Activated CD8-positive, alpha-beta T cell treated with anti-CD3 and anti-CD28 coated beads for 36 hours (primary cell): ENCODE measurements at regions not wholly inside any gene's neighbourhood (a gene's known extent, or its start where the extent isn't known, plus 50 kb on each side); places are given as distances from the start of the nearest gene placed in this dataset.

Experiments
- ATAC-seq: fragments of 200-7000 bp; cut with Tn5 transposase; one replicate; pipeline ENCODE4 v1.10.0; 2021; ENCODE audit warnings: mild to moderate bottlenecking, moderate library complexity
- CTCF ChIA-PET: fragments of 350-600 bp; sonication (Branson Sonifier 250); formaldehyde crosslinking; loops from one replicate; lab custom pipeline; 2021; ENCODE audit warnings: antibody characterized with exemption; lab: Charles Lee
- POLR2A ChIA-PET: fragments of 350-600 bp; sonication (Branson Sonifier 250); formaldehyde crosslinking; loops from one replicate; lab custom pipeline; 2021; ENCODE audit warnings: antibody characterized with exemption; lab: Charles Lee
- DNase-seq: peaks from one replicate; pipeline ENCODE4 v3.0.0-alpha.2; 2020
- H3K27ac Mint-ChIP-seq: one replicate; pipeline ENCODE4 v1.8.0; 2021; ENCODE audit warnings: mild to moderate bottlenecking, mixed read lengths
- H3K27me3 Mint-ChIP-seq: one replicate; pipeline ENCODE4 v1.8.0; 2021; ENCODE audit warnings: mixed read lengths
- H3K36me3 Mint-ChIP-seq: one replicate; pipeline ENCODE4 v1.8.0; 2021; ENCODE audit warnings: low read depth, mixed read lengths
- H3K4me1 Mint-ChIP-seq: one replicate; pipeline ENCODE4 v1.8.0; 2021; ENCODE audit warnings: low read depth, mixed read lengths
- H3K4me3 Mint-ChIP-seq: one replicate; pipeline ENCODE4 v1.8.0; 2021; ENCODE audit warnings: mild to moderate bottlenecking, moderate library complexity, mixed read lengths
- H3K9me3 Mint-ChIP-seq: one replicate; pipeline ENCODE4 v1.8.0; 2021; ENCODE audit warnings: mixed read lengths
- intact Hi-C: fragments of 100-400 bp; cut with micrococcal nuclease; formaldehyde crosslinking; loops from one replicate; pipeline ENCODE4 v1.10.0; 2022
- TF ChIP-seq, protein P1 (sequence below): fragments of 200-600 bp; IDR thresholded peaks from one replicate; pipeline ENCODE4 v1.8.0; 2022; ENCODE audit warnings: antibody characterized with exemption, mild to moderate bottlenecking

DNA sequence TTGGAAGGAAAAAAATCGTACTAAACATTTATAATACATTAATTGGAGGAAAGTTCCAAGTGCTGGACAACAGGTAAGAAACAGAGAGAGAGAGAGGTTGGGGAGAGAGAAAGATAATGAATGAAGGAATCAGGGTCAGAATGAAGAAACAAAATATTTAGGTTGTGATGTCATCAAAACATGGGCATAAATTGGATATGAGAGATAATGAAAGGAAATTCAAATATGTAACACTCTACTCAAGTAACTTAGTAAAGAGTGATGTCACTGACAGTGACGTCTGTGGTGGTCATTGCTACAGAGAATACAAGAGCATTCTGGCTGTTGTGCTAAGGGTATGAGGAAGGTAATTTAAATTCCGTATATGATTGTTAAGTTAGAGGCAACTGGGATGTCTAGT, 543.4 kb upstream of the COX7C start:
- no peaks in the 10 kb centered on the region for H3K36me3 Mint-ChIP-seq
- H3K4me3 Mint-ChIP-seq: no peak overlapping the region
- ATAC-seq: no peak
- intact Hi-C loops: no loop called here
- no peak overlapping the region for H3K27ac Mint-ChIP-seq
- TF ChIP-seq, protein P1, sequence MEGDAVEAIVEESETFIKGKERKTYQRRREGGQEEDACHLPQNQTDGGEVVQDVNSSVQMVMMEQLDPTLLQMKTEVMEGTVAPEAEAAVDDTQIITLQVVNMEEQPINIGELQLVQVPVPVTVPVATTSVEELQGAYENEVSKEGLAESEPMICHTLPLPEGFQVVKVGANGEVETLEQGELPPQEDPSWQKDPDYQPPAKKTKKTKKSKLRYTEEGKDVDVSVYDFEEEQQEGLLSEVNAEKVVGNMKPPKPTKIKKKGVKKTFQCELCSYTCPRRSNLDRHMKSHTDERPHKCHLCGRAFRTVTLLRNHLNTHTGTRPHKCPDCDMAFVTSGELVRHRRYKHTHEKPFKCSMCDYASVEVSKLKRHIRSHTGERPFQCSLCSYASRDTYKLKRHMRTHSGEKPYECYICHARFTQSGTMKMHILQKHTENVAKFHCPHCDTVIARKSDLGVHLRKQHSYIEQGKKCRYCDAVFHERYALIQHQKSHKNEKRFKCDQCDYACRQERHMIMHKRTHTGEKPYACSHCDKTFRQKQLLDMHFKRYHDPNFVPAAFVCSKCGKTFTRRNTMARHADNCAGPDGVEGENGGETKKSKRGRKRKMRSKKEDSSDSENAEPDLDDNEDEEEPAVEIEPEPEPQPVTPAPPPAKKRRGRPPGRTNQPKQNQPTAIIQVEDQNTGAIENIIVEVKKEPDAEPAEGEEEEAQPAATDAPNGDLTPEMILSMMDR: no peak
- POLR2A ChIA-PET: no interaction called here
- peaks cover 4% of the 10 kb centered on the region for H3K9me3 Mint-ChIP-seq
- H3K27me3 Mint-ChIP-seq: no peaks in the 10 kb centered on the region
- H3K4me1 Mint-ChIP-seq: no peaks in the 10 kb centered on the region
- DNase-seq: no peak
- CTCF ChIA-PET: no interaction called here

GRCh38 chr5:86075139-86075538, 542.6 kb upstream of the COX7C start:
- Mint-ChIP-seq H3K27me3 (no peaks in the 10 kb centered on the region), H3K4me3 (no peak overlapping the region), H3K36me3 (no peaks in the 10 kb centered on the region), H3K4me1 (no peaks in the 10 kb centered on the region), H3K9me3 (peaks cover 7% of the 10 kb centered on the region), H3K27ac (no peak overlapping the region)
- intact Hi-C loops: no loop called here
- TF ChIP-seq, protein P1: no peak
- ChIA-PET POLR2A (no interaction called here), CTCF (no interaction called here)
- DNase-seq (no peak), ATAC-seq (no peak)

DNA sequence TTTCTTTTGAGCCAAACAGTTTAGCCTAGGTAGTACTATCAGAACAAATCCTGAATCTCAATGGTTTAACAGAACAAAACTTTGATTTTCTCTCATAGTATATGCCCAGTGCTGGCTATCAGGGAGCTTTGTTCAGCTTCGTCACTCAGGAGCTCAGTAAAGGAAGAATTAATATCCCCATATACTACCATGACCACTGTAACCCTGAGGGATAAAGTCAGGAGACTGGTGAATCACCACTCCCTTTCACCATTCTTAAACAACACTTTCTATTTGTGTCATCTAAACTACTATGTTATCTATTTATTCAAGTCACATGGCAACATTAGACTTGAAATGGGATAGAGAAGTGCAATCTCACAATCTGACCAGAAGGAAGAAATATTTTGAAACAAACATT, 522.6 kb upstream of the COX7C start:
- no peak for ATAC-seq
- intact Hi-C loops: no loop called here
- no peak for DNase-seq
- ChIA-PET POLR2A (no interaction called here), CTCF (no interaction called here)
- no peaks in the 10 kb centered on the region for H3K36me3 Mint-ChIP-seq
- H3K27me3 Mint-ChIP-seq: no peaks in the 10 kb centered on the region
- H3K9me3 Mint-ChIP-seq: no peaks in the 10 kb centered on the region
- no peak overlapping the region for H3K27ac Mint-ChIP-seq
- H3K4me3 Mint-ChIP-seq: no peak overlapping the region
- H3K4me1 Mint-ChIP-seq: no peaks in the 10 kb centered on the region
- TF ChIP-seq, protein P1: no peak

DNA sequence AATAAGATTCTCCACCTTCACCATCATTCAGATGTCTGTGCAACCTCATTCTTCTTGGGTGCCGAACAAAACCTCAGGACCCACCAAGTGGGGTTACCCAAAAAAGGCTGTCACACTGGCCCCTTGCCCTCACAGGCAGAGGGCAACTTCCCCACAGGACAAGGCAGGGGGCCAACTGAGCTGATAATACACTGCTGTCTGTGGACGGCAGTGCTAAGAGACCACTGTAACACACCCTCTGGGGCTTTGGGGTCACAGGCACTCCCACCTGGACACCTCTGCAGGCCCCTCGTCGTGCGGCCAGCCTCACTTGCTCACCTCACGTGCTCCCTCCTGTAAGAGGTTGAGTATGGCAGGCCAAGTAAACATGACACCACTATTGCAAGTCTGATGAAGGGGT, 515.8 kb upstream of the COX7C start:
- CTCF ChIA-PET: no interaction called here
- no peak overlapping the region for H3K27ac Mint-ChIP-seq
- ATAC-seq (no peak), DNase-seq (no peak)
- no peaks in the 10 kb centered on the region for H3K4me1 Mint-ChIP-seq
- H3K4me3 Mint-ChIP-seq: no peak overlapping the region
- no peaks in the 10 kb centered on the region for H3K27me3 Mint-ChIP-seq
- H3K9me3 Mint-ChIP-seq: no peaks in the 10 kb centered on the region
- H3K36me3 Mint-ChIP-seq: no peaks in the 10 kb centered on the region
- intact Hi-C loops: no loop called here
- TF ChIP-seq, protein P1: no peak
- POLR2A ChIA-PET: no interaction called here

GRCh38 chr5:86108825-86109224, 508.9 kb upstream of the COX7C start:
- H3K27me3 Mint-ChIP-seq: no peaks in the 10 kb centered on the region
- peaks cover 2% of the 10 kb centered on the region for H3K9me3 Mint-ChIP-seq
- ATAC-seq: no peak
- intact Hi-C loops: no loop called here
- ChIA-PET CTCF (no interaction called here), POLR2A (no interaction called here)
- TF ChIP-seq, protein P1: no peak
- H3K36me3 Mint-ChIP-seq: no peaks in the 10 kb centered on the region
- no peak overlapping the region for H3K4me3 Mint-ChIP-seq
- no peak for DNase-seq
- H3K4me1 Mint-ChIP-seq: no peaks in the 10 kb centered on the region
- no peak overlapping the region for H3K27ac Mint-ChIP-seq
